ENCODE measurements at regions not wholly inside any gene's neighbourhood (a gene's known extent, or its start where the extent isn't known, plus 50 kb on each side); places are given as distances from the start of the nearest gene placed in this dataset.

DNA sequence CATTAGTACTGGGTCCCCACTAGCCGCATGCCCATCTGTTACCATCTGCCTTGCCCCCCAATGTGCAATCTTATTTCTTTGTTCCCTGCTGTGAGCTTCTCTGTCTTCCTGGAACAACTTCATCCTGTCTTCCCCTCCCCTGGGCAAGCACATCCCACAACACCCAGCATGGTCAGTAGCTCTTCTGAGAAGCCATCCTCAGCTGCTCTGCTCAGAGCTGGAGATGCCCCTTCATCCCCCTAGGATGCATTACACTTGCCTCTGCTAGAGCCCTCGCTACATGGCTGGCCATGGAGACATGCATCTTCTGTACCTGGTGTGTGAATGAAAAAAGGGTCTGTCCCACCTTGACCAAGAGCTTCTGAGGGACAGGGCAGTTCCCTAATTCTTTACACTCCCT lies 141.2 kb downstream of the CDC5L start:
- TF ChIP-seq, protein P1, sequence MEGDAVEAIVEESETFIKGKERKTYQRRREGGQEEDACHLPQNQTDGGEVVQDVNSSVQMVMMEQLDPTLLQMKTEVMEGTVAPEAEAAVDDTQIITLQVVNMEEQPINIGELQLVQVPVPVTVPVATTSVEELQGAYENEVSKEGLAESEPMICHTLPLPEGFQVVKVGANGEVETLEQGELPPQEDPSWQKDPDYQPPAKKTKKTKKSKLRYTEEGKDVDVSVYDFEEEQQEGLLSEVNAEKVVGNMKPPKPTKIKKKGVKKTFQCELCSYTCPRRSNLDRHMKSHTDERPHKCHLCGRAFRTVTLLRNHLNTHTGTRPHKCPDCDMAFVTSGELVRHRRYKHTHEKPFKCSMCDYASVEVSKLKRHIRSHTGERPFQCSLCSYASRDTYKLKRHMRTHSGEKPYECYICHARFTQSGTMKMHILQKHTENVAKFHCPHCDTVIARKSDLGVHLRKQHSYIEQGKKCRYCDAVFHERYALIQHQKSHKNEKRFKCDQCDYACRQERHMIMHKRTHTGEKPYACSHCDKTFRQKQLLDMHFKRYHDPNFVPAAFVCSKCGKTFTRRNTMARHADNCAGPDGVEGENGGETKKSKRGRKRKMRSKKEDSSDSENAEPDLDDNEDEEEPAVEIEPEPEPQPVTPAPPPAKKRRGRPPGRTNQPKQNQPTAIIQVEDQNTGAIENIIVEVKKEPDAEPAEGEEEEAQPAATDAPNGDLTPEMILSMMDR (IDR thresholded peaks at IDR 0.05): no peak
- no peak overlapping the region for H3K9ac ChIP-seq (ENCODE audit: low read depth in 2 of 2, low read length in 2 of 2)
- no peaks in the 10 kb centered on the region for H3K36me3 ChIP-seq
- intact Hi-C loops (cut with DNase I): no loop called here
- no peaks in the 10 kb centered on the region for H3K9me3 ChIP-seq
- no peak for DNase-seq
- H3K4me1 ChIP-seq: no peaks in the 10 kb centered on the region
- no peak overlapping the region for H3K27ac ChIP-seq
- H3K4me3 ChIP-seq: no peak overlapping the region
- no peaks in the 10 kb centered on the region for H3K27me3 ChIP-seq

DNA sequence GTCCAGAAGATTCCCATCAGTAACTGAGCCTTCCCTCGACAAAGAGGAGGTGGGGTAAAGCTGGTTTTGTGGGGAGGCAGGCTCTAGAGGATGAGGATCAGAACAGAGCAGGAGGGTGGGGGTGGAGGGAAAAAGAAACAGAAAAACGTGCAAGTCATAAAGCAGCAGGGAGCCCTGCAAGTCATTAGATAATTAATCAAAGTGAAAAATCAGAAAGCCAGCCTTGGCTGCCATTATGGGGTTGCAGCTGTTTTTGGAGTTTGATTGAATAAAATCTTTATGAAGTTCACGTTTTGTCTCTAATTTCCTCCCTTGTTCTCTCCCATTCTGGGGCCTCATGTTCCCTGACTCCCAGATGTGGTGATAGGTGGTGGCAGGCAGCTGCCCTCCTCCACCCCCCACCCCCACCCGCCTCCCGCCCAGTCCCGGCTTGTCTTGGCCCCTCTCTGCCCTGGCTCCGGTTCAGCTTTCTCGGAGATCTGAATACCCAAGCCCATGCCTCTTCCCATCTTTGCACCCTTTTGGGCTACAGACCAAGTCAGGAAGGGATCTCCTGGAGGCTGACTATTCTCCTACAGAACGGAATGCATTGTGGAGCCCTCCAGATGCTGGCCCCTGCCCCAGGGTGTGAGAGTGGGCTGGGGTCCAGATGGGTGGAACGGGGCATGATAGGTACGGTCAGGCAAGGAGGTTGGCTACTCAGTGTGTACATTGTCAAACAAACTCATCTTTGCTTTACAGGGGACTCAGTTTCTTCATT lies 141.8 kb downstream of the CDC5L start:
- Histone ChIP-seq H3K27me3 (no peaks in the 10 kb centered on the region), H3K9me3 (no peaks in the 10 kb centered on the region), H3K4me1 (no peaks in the 10 kb centered on the region), H3K9ac (ENCODE audit: low read depth in 2 of 2, low read length in 2 of 2) (no peak overlapping the region), H3K36me3 (no peaks in the 10 kb centered on the region), H3K27ac (no peak overlapping the region), H3K4me3 (no peak overlapping the region)
- intact Hi-C loops (cut with DNase I): no loop called here
- TF ChIP-seq, protein P1 (IDR thresholded peaks at IDR 0.05): no peak
- no peak for DNase-seq

DNA sequence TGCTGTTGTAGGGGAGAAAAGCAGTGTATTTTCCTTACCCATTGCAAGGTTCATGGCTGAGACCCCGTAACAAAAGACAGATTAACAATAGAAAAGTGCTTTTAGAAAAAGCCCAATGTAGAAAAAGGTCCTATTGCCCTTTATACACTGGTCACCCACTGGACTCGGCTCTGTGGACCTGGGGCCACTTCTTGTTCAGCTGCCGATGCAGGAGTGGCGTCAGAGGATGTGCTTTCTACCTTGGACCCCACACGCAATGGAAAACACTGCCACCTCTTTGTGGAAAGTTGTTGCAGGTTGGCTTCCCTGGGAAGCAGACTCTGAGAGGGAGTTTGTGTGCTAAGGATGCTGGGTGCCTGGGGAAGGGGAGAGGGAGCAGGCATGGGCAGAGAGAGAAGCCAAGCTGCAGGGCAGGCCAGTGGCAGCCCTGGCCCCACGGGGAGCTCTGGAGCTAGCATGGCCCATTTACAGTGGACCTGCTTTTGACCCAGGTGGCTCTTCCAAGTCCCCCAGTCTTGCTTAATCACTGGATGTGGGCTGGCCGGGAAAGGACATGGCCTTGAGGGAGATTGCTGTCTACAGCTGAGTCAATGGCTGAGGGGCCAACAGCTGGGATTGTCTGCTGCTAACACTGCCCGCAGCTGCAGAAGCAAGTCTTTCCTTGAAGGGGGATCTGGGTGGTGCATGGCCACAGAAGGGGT lies 142.9 kb downstream of the CDC5L start:
- no peak overlapping the region for H3K9ac ChIP-seq (ENCODE audit: low read depth in 2 of 2, low read length in 2 of 2)
- H3K36me3 ChIP-seq: no peaks in the 10 kb centered on the region
- H3K27ac ChIP-seq: no peak overlapping the region
- no peaks in the 10 kb centered on the region for H3K4me1 ChIP-seq
- no peak overlapping the region for H3K4me3 ChIP-seq
- intact Hi-C loops (cut with DNase I): no loop called here
- TF ChIP-seq, protein P1 (IDR thresholded peaks at IDR 0.05): no peak
- no peaks in the 10 kb centered on the region for H3K9me3 ChIP-seq
- no peak for DNase-seq
- H3K27me3 ChIP-seq: no peaks in the 10 kb centered on the region

DNA sequence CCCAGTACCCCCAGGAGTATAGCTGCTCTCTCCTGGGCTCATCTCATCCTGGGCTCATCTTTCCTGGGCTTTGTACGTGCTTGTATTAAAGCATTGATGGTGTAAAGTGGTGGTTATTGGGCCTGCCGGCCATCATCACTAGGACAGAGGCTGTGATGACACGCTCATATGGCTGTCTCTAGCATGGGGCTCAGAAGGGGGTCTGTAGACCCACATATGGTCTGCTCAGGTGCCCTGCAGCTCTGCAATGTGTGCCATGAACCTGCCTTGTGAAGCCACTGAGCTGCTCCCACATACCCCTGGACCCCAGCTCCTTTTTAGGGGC lies 143.4 kb downstream of the CDC5L start:
- H3K4me1 ChIP-seq: no peaks in the 10 kb centered on the region
- H3K27ac ChIP-seq: no peak overlapping the region
- intact Hi-C loops (cut with DNase I): no loop called here
- no peak overlapping the region for H3K4me3 ChIP-seq
- H3K27me3 ChIP-seq: no peaks in the 10 kb centered on the region
- TF ChIP-seq, protein P1 (IDR thresholded peaks at IDR 0.05): no peak
- no peak overlapping the region for H3K9ac ChIP-seq (ENCODE audit: low read depth in 2 of 2, low read length in 2 of 2)
- no peaks in the 10 kb centered on the region for H3K36me3 ChIP-seq
- DNase-seq: no peak
- no peaks in the 10 kb centered on the region for H3K9me3 ChIP-seq

DNA sequence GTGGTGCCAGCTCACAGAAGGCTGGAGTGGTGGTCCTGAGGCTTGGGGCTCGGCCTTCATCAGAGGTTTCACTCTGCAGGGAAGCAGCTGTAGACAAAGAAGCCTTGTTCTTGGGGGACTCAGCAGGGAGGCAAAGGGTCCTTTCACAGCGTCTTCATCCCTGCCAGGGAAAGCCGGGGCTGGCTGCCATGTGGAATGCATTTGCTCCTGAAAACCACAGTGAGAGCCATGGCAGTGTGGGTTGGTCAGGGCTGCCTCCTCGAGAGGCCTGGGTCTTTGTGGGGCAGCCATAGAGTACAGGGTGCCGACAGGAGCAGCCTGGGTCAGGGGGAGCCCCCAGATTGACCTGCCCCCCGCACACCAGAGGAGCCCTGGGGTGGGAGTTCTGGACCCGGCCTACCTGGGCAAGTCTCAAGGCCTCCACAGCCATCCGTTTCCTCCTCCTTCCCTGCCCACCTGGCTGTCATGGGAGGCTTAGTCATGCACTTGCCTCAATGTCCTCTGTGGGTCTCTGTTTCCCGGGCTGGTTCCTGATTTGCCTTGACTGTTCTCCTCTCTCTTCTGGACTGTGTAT lies 144.0 kb downstream of the CDC5L start:
- H3K27me3 ChIP-seq: no peaks in the 10 kb centered on the region
- H3K4me1 ChIP-seq: no peaks in the 10 kb centered on the region
- H3K27ac ChIP-seq: no peak overlapping the region
- no peak for DNase-seq
- TF ChIP-seq, protein P1 (IDR thresholded peaks at IDR 0.05): no peak
- H3K9me3 ChIP-seq: no peaks in the 10 kb centered on the region
- no peak overlapping the region for H3K9ac ChIP-seq (ENCODE audit: low read depth in 2 of 2, low read length in 2 of 2)
- intact Hi-C loops (cut with DNase I): no loop called here
- no peak overlapping the region for H3K4me3 ChIP-seq
- H3K36me3 ChIP-seq: no peaks in the 10 kb centered on the region

Data from colonic mucosa (tissue), 4 donors.